ENCODE measurements at regions not wholly inside any gene's neighbourhood (a gene's known extent, or its start where the extent isn't known, plus 50 kb on each side); places are given as distances from the start of the nearest gene placed in this dataset.

- Mint-ChIP-seq H3K4me1 (peaks cover 2 to 5% of the 10 kb centered on the region in 2 experiments; a peak in 2 of 4 replicates), H3K36me3 (ENCODE audit: insufficient read depth in 1 of 3, low read depth in 3 of 3) (no peaks in the 10 kb centered on the region), H3K27me3 (ENCODE audit: low read depth) (no peaks in the 10 kb centered on the region), H3K4me3 (no peak overlapping the region), H3K9me3 (no peaks in the 10 kb centered on the region), H3K27ac (no peak overlapping the region)
- no peak overlapping the region for H3K18ac ChIP-seq (ENCODE audit: insufficient read length, low read depth, low read length)
- no peaks in the 10 kb centered on the region for H3K4me1 ChIP-seq (ENCODE audit: insufficient read depth, low read length)
- H2AK5ac ChIP-seq (ENCODE audit: insufficient read length, low read length): no peak overlapping the region
- H2BK12ac ChIP-seq (ENCODE audit: insufficient read length, low read depth, low read length): no peak overlapping the region
- no peak overlapping the region for H3K27ac ChIP-seq (ENCODE audit: insufficient read length, low read depth, low read length)
- DNase-seq: no peak
- H2BK120ac ChIP-seq (ENCODE audit: low read depth, low read length, poor library complexity, severe bottlenecking): no peak overlapping the region
- no peak overlapping the region for H2BK20ac ChIP-seq (ENCODE audit: low read depth, low read length, poor library complexity, severe bottlenecking)
- no peak overlapping the region for H4K91ac ChIP-seq (ENCODE audit: insufficient read length, low read depth, low read length)
- H3T11ph ChIP-seq (ENCODE audit: low read length): no peak overlapping the region
- H4K8ac ChIP-seq (replicated peaks; ENCODE audit: insufficient read length, low read depth, low read length): no peak overlapping the region
- no CpG with 5 or more reads among the region's 5 CpGs for WGBS (ENCODE audit: extremely low coverage, insufficient read length, low lambda C conversion rate)
- no peak for TF ChIP-seq CTCF (conservative IDR thresholded peaks at IDR 0.05)
- no peak overlapping the region for H3K4me2 ChIP-seq (ENCODE audit: insufficient read depth, insufficient read length, low read length)
- no peaks in the 10 kb centered on the region for H3K79me1 ChIP-seq (ENCODE audit: insufficient read depth, low read depth, low read length, poor library complexity, severe bottlenecking)
- H3K14ac ChIP-seq (ENCODE audit: insufficient read depth, low read length): no peak overlapping the region; the same call in 1 of the 2 replicates
- no peak overlapping the region for H4K5ac ChIP-seq (ENCODE audit: insufficient read length, low read depth, low read length)
- H3K79me2 ChIP-seq (ENCODE audit: insufficient read depth, low read length): no peaks in the 10 kb centered on the region
- H2AFZ ChIP-seq (ENCODE audit: low read length): no peak overlapping the region
- H3K27me3 ChIP-seq (ENCODE audit: insufficient read depth, low read length): no peaks in the 10 kb centered on the region
- H4K20me1 ChIP-seq (ENCODE audit: control insufficient read depth, insufficient read depth, insufficient read length): no peaks in the 10 kb centered on the region
- no peak overlapping the region for H2BK5ac ChIP-seq (ENCODE audit: insufficient read length, low read length)
- no peak overlapping the region for H2BK15ac ChIP-seq (ENCODE audit: low read depth, low read length)
- H3K4ac ChIP-seq (ENCODE audit: low read depth, low read length): no peak overlapping the region
- no peaks in the 10 kb centered on the region for H3K23me2 ChIP-seq (ENCODE audit: insufficient read length, low read depth, low read length, poor library complexity, severe bottlenecking)
- no peaks in the 10 kb centered on the region for H3K9me3 ChIP-seq (ENCODE audit: control insufficient read depth, low read depth, low read length)
- no peak overlapping the region for H3K23ac ChIP-seq (ENCODE audit: insufficient read length, low read depth, low read length)
- H3K56ac ChIP-seq (ENCODE audit: insufficient read length, low read depth, low read length): no peak overlapping the region
- H3K9ac ChIP-seq (ENCODE audit: extremely low read depth, insufficient read length, low read length): no peak overlapping the region
Measured at GRCh38 chr5:128002425-128002824, 81.1 kb upstream of the SLC12A2 start.
